MM.1S (cell line): ENCODE measurements at regions not wholly inside any gene's neighbourhood (a gene's known extent, or its start where the extent isn't known, plus 50 kb on each side); places are given as distances from the start of the nearest gene placed in this dataset.

Source experiments
- DNase-seq: peaks from one replicate; pipeline ENCODE4 v3.0.0-alpha.2; 2015
- H2AFZ ChIP-seq: fragments of 300-600 bp; sonication (generic); 2 replicates; pipeline ENCODE4 v1.6.0; 2016; ENCODE audit warnings: antibody characterized with exemption, low read length
- H3F3A ChIP-seq: fragments of 300-600 bp; sonication (generic); 2 replicates; pipeline ENCODE4 v1.6.1; 2016; ENCODE audit warnings: mild to moderate bottlenecking, antibody characterized with exemption, low read length, moderate library complexity, mixed read lengths; ENCODE audit not compliant: insufficient read depth
- H3K27ac ChIP-seq: fragments of 300-600 bp; sonication (generic); 2 replicates; pipeline ENCODE4 v1.5.1; 2016; ENCODE audit warnings: mild to moderate bottlenecking, low read length
- H3K27me3 ChIP-seq: fragments of 300-600 bp; sonication (generic); replicated peaks from 2 replicates; pipeline ENCODE4 v1.6.0; 2016; ENCODE audit warnings: low read length; ENCODE audit not compliant: insufficient read depth
- H3K36me3 ChIP-seq: fragments of 300-600 bp; sonication (generic); replicated peaks from 2 replicates; pipeline ENCODE4 v1.6.1; 2016; ENCODE audit warnings: mild to moderate bottlenecking, low read length, mixed read lengths; ENCODE audit not compliant: insufficient read depth
- H3K4me1 ChIP-seq: fragments of 300-600 bp; sonication (generic); 2 replicates; pipeline ENCODE4 v1.6.1; 2016; ENCODE audit warnings: low read length, mixed read lengths
- H3K4me2 ChIP-seq: fragments of 300-600 bp; sonication (generic); 2 replicates; pipeline ENCODE4 v1.6.0; 2016; ENCODE audit warnings: low read depth, low read length
- H3K4me3 ChIP-seq: fragments of 300-600 bp; sonication (generic); 2 replicates; pipeline ENCODE4 v1.5.1; 2016; ENCODE audit warnings: low read length, mixed read lengths
- H3K79me2 ChIP-seq: fragments of 300-600 bp; sonication (generic); 2 replicates; pipeline ENCODE4 v1.6.1; 2016; ENCODE audit warnings: mixed run types, low read length, mixed read lengths
- H3K9ac ChIP-seq: fragments of 300-600 bp; sonication (generic); 2 replicates; pipeline ENCODE4 v1.6.1; 2016; ENCODE audit warnings: low read length, mixed read lengths
- H3K9me2 ChIP-seq: fragments of 300-600 bp; sonication (generic); replicated peaks from 2 replicates; pipeline ENCODE4 v1.6.1; 2016; ENCODE audit warnings: mild to moderate bottlenecking, low read length, mixed read lengths; ENCODE audit not compliant: insufficient read depth
- H3K9me3 ChIP-seq: fragments of 300-600 bp; sonication (generic); replicated peaks from 2 replicates; pipeline ENCODE4 v1.6.1; 2016; ENCODE audit warnings: mild to moderate bottlenecking, low read length, mixed read lengths; ENCODE audit not compliant: insufficient read depth
- H4K20me1 ChIP-seq: fragments of 300-600 bp; sonication (generic); 2 replicates; pipeline ENCODE4 v1.6.1; 2016; ENCODE audit warnings: mild to moderate bottlenecking, low read length, moderate library complexity, mixed read lengths; ENCODE audit not compliant: insufficient read depth
- EZH2 ChIP-seq: fragments of 300-600 bp; sonication (generic); optimal IDR thresholded peaks from 2 replicates; pipeline ENCODE3; 2017; ENCODE audit warnings: low read depth, mild to moderate bottlenecking, antibody characterized with exemption, low read length, mixed read lengths
- EZH2phosphoT487 ChIP-seq: fragments of 300-600 bp; sonication (generic); IDR thresholded peaks from 2 replicates; pipeline ENCODE4 v1.6.1; 2018; ENCODE audit warnings: antibody characterized with exemption, low read length
- TF ChIP-seq, protein P1 (sequence below): fragments of 300-600 bp; sonication (generic); IDR thresholded peaks from 2 replicates; pipeline ENCODE4 v1.5.1; 2016; ENCODE audit warnings: antibody characterized with exemption, low read length, mixed read lengths

DNA sequence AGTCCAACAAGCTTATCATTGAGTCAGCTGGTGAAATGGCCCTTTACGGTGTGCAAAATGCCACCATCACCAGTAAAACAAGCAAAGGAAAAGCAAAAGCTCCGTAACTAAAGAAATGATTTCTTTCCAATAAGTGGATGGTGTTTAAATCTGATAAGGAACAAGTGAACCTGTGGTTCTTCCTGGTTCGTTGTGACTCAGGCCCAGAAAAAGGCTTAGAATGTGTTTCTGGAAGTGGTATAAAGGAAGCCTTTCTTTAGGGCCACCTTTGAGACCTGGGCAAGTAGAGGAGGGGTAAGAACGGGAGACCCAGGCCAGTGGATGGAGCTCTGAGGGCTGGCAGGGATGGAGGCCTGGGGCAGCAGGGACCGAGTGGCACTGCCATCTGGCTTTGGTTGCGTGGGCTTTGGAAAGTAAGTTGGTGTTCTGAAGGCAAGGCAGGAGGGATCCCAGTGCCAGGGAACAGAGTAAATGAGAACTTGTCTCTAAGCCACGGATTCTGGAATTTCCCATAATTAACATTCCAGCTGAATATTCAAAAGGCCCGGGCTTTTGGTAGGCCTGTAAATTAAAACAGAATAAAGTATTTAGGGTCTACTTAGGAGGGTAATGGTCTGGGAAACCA is 87.9 kb upstream of the LMO4 start:
- Histone ChIP-seq H3K9ac (no peak overlapping the region), H3K79me2 (no peaks in the 10 kb centered on the region), H4K20me1 (no peaks in the 10 kb centered on the region), H3K4me2 (no peak overlapping the region), H3K27me3 (no peaks in the 10 kb centered on the region), H3K4me3 (no peak overlapping the region), H2AFZ (no peak overlapping the region), H3K4me1 (no peaks in the 10 kb centered on the region), H3K36me3 (no peaks in the 10 kb centered on the region), H3K27ac (no peak overlapping the region), H3K9me2 (no peaks in the 10 kb centered on the region), H3F3A (no peaks in the 10 kb centered on the region), H3K9me3 (no peaks in the 10 kb centered on the region)
- DNase-seq, result no peak
- TF ChIP-seq, protein P1, sequence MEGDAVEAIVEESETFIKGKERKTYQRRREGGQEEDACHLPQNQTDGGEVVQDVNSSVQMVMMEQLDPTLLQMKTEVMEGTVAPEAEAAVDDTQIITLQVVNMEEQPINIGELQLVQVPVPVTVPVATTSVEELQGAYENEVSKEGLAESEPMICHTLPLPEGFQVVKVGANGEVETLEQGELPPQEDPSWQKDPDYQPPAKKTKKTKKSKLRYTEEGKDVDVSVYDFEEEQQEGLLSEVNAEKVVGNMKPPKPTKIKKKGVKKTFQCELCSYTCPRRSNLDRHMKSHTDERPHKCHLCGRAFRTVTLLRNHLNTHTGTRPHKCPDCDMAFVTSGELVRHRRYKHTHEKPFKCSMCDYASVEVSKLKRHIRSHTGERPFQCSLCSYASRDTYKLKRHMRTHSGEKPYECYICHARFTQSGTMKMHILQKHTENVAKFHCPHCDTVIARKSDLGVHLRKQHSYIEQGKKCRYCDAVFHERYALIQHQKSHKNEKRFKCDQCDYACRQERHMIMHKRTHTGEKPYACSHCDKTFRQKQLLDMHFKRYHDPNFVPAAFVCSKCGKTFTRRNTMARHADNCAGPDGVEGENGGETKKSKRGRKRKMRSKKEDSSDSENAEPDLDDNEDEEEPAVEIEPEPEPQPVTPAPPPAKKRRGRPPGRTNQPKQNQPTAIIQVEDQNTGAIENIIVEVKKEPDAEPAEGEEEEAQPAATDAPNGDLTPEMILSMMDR, result no peak
- TF ChIP-seq EZH2 (no peak), EZH2phosphoT487 (no peak)

DNA sequence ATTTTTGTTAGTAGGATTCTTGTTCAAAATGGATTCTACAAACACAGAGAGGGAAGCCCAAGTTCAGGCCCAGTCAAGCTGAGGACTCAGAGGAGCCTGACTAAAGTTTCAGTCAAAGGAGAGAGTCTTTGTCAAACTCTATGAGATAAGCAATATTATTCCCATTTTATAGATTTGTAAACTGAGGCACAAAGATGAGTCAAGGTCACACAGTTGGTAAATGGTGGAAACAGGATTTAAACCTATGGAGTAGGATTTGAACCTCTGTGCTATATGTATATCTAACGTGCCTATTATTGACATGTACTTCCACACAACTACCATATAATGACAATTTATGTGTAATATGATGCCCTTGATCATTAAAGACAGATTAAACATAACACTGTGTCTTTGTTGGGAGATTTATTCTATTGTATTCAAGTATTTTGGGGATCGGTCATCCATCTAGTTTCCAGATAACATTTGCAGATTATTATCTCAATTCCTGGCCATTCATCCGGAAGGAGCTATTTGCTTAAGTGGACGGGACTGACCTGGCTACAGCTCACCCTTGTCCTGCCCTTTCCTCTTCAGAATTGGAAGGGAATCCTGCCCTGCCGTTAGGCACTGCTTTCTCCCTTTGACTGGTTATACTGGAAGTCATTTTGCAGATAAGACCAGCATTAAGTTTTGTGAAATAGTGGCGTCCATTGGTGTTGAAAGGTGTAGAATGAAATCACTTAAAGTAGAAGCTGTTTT is 86.1 kb upstream of the LMO4 start:
- TF ChIP-seq, protein P1, result no peak
- TF ChIP-seq EZH2phosphoT487 (no peak), EZH2 (no peak)

DNA sequence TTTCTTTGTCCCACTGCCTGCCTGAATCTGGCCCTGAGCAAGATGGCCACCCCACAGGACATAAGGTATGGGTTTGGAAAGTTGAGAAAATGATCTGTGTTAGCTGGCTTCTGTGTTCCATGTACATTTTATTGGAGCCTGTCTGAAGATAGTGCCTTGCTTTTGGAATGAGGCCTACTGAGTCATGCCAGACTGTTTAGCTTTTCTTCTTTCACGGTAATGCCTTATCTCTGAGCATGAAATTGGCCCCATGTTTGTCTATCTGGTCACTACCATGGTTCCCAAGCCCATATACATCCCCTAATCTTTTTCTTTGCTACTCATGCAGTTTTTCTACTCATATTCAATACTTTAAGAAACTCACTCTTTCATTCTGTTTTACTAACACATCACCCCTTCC is 85.1 kb upstream of the LMO4 start:
- Histone ChIP-seq H4K20me1 (no peaks in the 10 kb centered on the region), H3K4me2 (no peak overlapping the region), H3K79me2 (no peaks in the 10 kb centered on the region), H2AFZ (no peak overlapping the region), H3K27me3 (no peaks in the 10 kb centered on the region), H3K9me2 (no peaks in the 10 kb centered on the region), H3K9me3 (no peaks in the 10 kb centered on the region), H3K27ac (no peak overlapping the region), H3K9ac (no peak overlapping the region), H3K36me3 (no peaks in the 10 kb centered on the region), H3F3A (no peaks in the 10 kb centered on the region), H3K4me3 (no peak overlapping the region), H3K4me1 (no peaks in the 10 kb centered on the region)
- no peak for TF ChIP-seq EZH2
- no peak for TF ChIP-seq EZH2phosphoT487
- TF ChIP-seq, protein P1, result no peak
- DNase-seq, result no peak

More for the DNA sequence above, 86.1 kb upstream of the LMO4 start:
- Histone ChIP-seq H3K4me3 (no peak overlapping the region), H3K79me2 (no peaks in the 10 kb centered on the region), H3K4me2 (no peak overlapping the region), H3F3A (no peaks in the 10 kb centered on the region), H3K9ac (no peak overlapping the region), H3K9me2 (no peaks in the 10 kb centered on the region), H4K20me1 (no peaks in the 10 kb centered on the region), H3K27ac (no peak overlapping the region), H3K4me1 (no peaks in the 10 kb centered on the region), H3K27me3 (no peaks in the 10 kb centered on the region), H3K9me3 (no peaks in the 10 kb centered on the region), H3K36me3 (no peaks in the 10 kb centered on the region), H2AFZ (no peak overlapping the region)
- no peak for DNase-seq
